Smooth muscle cell (in vitro differentiated cells): ENCODE measurements at regions not wholly inside any gene's neighbourhood (a gene's known extent, or its start where the extent isn't known, plus 50 kb on each side); places are given as distances from the start of the nearest gene placed in this dataset.

Experiments used
- DNase-seq: peaks from one replicate; lab custom pipeline; 2025; ENCODE audit not compliant: unreplicated experiment; lab: John Stamatoyannopoulos, UW
- H2AFZ ChIP-seq: fragments of 200-600 bp; sonication (generic); 2 replicates; pipeline ENCODE4 v1.6.0; 2016; ENCODE audit warnings: antibody characterized with exemption, low read depth, mild to moderate bottlenecking
- H3F3A ChIP-seq: fragments of 200-600 bp; sonication (generic); 2 replicates; pipeline ENCODE4 v1.6.0; 2017; ENCODE audit warnings: antibody characterized with exemption, low read depth
- H3K27ac ChIP-seq: fragments of 200-600 bp; sonication (generic); 2 replicates; pipeline ENCODE4 v1.5.1; 2016; ENCODE audit warnings: low read depth, mild to moderate bottlenecking
- H3K27me3 ChIP-seq: fragments of 200-600 bp; sonication (generic); 2 replicates; pipeline ENCODE4 v1.6.1; 2016; ENCODE audit warnings: low read depth, mild to moderate bottlenecking
- H3K36me3 ChIP-seq: fragments of 200-600 bp; sonication (generic); 2 replicates; pipeline ENCODE4 v1.5.1; 2016; ENCODE audit warnings: low read depth
- H3K4me1 ChIP-seq: fragments of 200-600 bp; sonication (generic); 2 replicates; pipeline ENCODE4 v1.5.1; 2016; ENCODE audit warnings: low read depth
- H3K4me2 ChIP-seq: fragments of 200-600 bp; sonication (generic); 2 replicates; pipeline ENCODE4 v1.6.0; 2016; ENCODE audit warnings: mild to moderate bottlenecking
- H3K4me3 ChIP-seq: fragments of 200-600 bp; sonication (generic); 2 replicates; pipeline ENCODE4 v1.5.1; 2016; ENCODE audit warnings: mild to moderate bottlenecking
- H3K79me2 ChIP-seq: fragments of 200-600 bp; sonication (generic); 2 replicates; pipeline ENCODE4 v1.6.0; 2016; ENCODE audit warnings: low read depth, mild to moderate bottlenecking
- H3K9ac ChIP-seq: fragments of 200-600 bp; sonication (generic); 2 replicates; pipeline ENCODE4 v1.6.0; 2016; ENCODE audit warnings: low read depth
- H3K9me3 ChIP-seq: fragments of 200-600 bp; sonication (generic); replicated peaks from 2 replicates; pipeline ENCODE4 v1.5.1; 2016; ENCODE audit warnings: low read depth
- H4K20me1 ChIP-seq: fragments of 200-600 bp; sonication (generic); 2 replicates; pipeline ENCODE4 v1.6.0; 2016; ENCODE audit warnings: low read depth
- whole genome bisulfite sequencing: methylation state at CpG from one replicate; pipeline ENCODE4 v1.1.7; 2016; ENCODE audit warnings: low lambda C conversion rate; 5-methylcytosine and 5-hydroxymethylcytosine counted together
- TF ChIP-seq, protein P1 (sequence below): fragments of 200-600 bp; sonication (generic); IDR thresholded peaks from 2 replicates; pipeline ENCODE4 v1.5.1; 2017; ENCODE audit warnings: borderline replicate concordance, mild to moderate bottlenecking, antibody characterized with exemption; ENCODE audit not compliant: insufficient read depth, poor library complexity, severe bottlenecking

DNA sequence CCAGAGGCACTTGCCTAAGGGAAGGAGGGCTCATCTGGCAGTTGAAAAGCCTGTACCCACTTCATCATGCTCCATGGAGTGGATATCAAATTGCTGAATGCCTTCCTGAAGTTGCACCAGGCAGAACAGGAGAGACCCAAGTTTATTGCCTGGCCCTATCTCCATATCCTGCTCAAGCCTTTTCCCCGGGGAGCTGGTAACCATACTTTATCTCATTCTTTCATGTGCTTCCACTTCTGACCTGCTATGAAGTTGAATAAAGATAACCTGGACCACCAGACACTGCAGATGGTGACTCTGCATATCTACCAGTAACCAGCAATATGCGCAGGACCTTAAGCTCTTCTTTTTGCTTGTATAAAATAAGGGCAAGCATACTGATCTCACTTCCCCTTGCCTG lies 1397.5 kb upstream of the CDH6 start:
- H3K9me3 ChIP-seq = no peaks in the 10 kb centered on the region
- no peaks in the 10 kb centered on the region for H3K27me3 ChIP-seq
- H3K9ac ChIP-seq = no peak overlapping the region
- no peaks in the 10 kb centered on the region for H4K20me1 ChIP-seq
- no peak overlapping the region for H2AFZ ChIP-seq
- TF ChIP-seq, protein P1, sequence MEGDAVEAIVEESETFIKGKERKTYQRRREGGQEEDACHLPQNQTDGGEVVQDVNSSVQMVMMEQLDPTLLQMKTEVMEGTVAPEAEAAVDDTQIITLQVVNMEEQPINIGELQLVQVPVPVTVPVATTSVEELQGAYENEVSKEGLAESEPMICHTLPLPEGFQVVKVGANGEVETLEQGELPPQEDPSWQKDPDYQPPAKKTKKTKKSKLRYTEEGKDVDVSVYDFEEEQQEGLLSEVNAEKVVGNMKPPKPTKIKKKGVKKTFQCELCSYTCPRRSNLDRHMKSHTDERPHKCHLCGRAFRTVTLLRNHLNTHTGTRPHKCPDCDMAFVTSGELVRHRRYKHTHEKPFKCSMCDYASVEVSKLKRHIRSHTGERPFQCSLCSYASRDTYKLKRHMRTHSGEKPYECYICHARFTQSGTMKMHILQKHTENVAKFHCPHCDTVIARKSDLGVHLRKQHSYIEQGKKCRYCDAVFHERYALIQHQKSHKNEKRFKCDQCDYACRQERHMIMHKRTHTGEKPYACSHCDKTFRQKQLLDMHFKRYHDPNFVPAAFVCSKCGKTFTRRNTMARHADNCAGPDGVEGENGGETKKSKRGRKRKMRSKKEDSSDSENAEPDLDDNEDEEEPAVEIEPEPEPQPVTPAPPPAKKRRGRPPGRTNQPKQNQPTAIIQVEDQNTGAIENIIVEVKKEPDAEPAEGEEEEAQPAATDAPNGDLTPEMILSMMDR = no peak
- WGBS = 58% methylated on average over 2 of the region's 2 CpGs
- no peaks in the 10 kb centered on the region for H3K36me3 ChIP-seq
- no peak overlapping the region for H3K4me2 ChIP-seq
- no peak overlapping the region for H3K27ac ChIP-seq
- no peaks in the 10 kb centered on the region for H3F3A ChIP-seq
- H3K4me1 ChIP-seq = no peaks in the 10 kb centered on the region
- DNase-seq = no peak
- H3K79me2 ChIP-seq = no peaks in the 10 kb centered on the region
- no peak overlapping the region for H3K4me3 ChIP-seq

DNA sequence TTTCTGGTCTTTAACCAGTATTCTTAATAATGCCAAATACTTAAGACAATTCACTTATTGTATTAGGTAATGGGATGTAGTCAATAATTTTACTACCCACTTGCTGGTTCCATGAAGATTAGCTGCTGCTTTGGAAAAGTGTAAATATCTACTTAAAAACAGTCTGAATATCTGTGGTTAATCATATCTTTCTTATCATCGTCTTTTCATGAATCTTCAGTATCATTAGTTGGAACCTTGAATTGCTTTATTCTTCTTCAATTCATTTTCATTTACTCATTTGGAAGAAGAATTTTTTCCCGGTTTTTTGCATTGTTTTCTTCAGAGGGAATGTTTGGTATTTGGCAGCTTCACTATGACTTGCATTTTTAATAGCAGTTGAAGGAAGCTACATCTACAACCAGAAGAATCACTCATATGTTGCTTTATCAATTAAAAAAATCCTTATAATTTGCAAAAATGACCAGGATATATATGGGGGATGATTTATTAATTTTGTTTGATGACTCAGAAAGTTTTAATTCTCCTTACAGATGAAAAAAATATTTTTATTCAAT lies 1398.3 kb upstream of the CDH6 start:
- TF ChIP-seq, protein P1 = no peak
- WGBS = 56% methylated on average over 2 of the region's 2 CpGs
- no peak for DNase-seq
- H3K4me2 ChIP-seq = no peak overlapping the region
- no peaks in the 10 kb centered on the region for H3K27me3 ChIP-seq
- H3K79me2 ChIP-seq = no peaks in the 10 kb centered on the region
- no peaks in the 10 kb centered on the region for H3K9me3 ChIP-seq
- no peak overlapping the region for H3K9ac ChIP-seq
- no peak overlapping the region for H3K27ac ChIP-seq
- no peaks in the 10 kb centered on the region for H4K20me1 ChIP-seq
- no peaks in the 10 kb centered on the region for H3K36me3 ChIP-seq
- H2AFZ ChIP-seq = peak overlapping the region; percentile 0
- H3K4me3 ChIP-seq = no peak overlapping the region
- H3F3A ChIP-seq = no peaks in the 10 kb centered on the region
- H3K4me1 ChIP-seq = no peaks in the 10 kb centered on the region

DNA sequence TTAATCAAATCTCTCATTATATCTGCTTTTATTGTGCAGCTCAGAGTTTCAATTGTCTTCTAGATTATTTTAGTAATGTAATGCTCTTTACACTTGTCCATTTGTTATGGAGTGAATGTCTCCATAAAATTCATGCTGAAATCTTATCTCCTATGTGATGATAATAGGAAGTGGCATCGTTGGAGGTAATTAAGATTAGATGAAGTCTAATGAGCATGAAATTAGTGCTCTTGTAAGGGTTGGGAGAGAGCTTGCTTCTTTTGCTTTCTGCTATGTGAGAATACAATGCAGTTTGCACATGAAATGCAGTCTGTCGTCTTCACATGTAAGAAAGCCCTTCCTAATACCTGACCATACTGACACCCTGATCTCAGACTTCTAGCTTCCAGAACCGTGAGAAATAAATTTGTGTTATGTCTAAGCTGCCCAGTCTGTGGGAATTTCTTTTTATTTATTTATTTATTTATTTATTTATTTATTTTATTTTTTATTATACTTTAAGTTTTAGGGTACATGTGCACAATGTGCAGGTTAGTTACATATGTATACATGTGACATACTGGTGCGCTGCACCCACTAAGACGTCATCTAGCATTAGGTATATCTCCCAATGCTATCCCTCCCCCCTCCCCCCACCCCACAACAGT lies 1399.2 kb upstream of the CDH6 start:
- H3K4me3 ChIP-seq = no peak overlapping the region
- H3K27me3 ChIP-seq = no peaks in the 10 kb centered on the region
- WGBS = 53% methylated on average over 5 of the region's 5 CpGs
- no peak for DNase-seq
- H3K36me3 ChIP-seq = no peaks in the 10 kb centered on the region
- H3F3A ChIP-seq = no peaks in the 10 kb centered on the region
- no peak overlapping the region for H3K4me2 ChIP-seq
- H3K9me3 ChIP-seq = no peaks in the 10 kb centered on the region
- no peaks in the 10 kb centered on the region for H4K20me1 ChIP-seq
- H3K9ac ChIP-seq = no peak overlapping the region
- TF ChIP-seq, protein P1 = no peak
- no peak overlapping the region for H2AFZ ChIP-seq
- no peak overlapping the region for H3K27ac ChIP-seq
- H3K4me1 ChIP-seq = no peaks in the 10 kb centered on the region
- no peaks in the 10 kb centered on the region for H3K79me2 ChIP-seq

DNA sequence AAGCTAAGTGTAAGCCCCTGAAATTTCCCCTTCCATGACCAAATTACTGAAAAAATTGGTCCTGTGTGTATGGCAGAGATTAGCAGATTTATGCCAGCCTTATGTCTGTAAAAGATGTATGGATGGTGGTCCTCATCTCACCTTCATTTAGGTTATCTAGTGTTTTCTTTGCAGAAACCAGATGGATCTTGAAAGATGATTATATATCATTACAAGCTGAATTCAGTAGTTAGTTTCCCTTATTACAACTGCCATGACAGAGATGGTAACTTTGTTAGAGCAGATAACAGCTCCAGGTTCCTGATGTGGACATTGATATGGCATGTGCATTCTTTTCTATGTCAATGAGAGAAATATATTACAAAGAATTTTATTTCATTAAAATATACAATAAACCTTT lies 1403.2 kb upstream of the CDH6 start:
- TF ChIP-seq, protein P1 = no peak
- Histone ChIP-seq H3K9ac (no peak overlapping the region), H3K9me3 (no peaks in the 10 kb centered on the region), H3K27me3 (no peaks in the 10 kb centered on the region), H3K4me2 (no peak overlapping the region), H3K27ac (no peak overlapping the region), H3K79me2 (no peaks in the 10 kb centered on the region), H3F3A (no peaks in the 10 kb centered on the region), H3K4me3 (no peak overlapping the region), H4K20me1 (no peaks in the 10 kb centered on the region), H2AFZ (no peak overlapping the region), H3K36me3 (no peaks in the 10 kb centered on the region), H3K4me1 (no peaks in the 10 kb centered on the region)
- no peak for DNase-seq
